Epithelial cell of esophagus (primary cell): ENCODE measurements at regions not wholly inside any gene's neighbourhood (a gene's known extent, or its start where the extent isn't known, plus 50 kb on each side); places are given as distances from the start of the nearest gene placed in this dataset.
"Not testable (repeated sequence)": the region's sequence is repeated elsewhere in the genome, so short reads cannot be mapped to it uniquely, and the experiment has no call there.

Experiments
- DNase-seq: peaks from one replicate; pipeline ENCODE4 v3.0.0; 2010; ENCODE audit warnings: low read depth
- H3K4me3 ChIP-seq: 2 replicates; pipeline ENCODE4 v1.5.1; 2011; ENCODE audit warnings: mild to moderate bottlenecking, low read length, control low read depth
- TF ChIP-seq, protein P1 (sequence below): IDR thresholded peaks from 2 replicates; pipeline ENCODE4 v1.5.1; 2011; ENCODE audit warnings: low read depth, mild to moderate bottlenecking, low read length, control low read depth, inconsistent platforms; ENCODE audit not compliant: insufficient read depth; ENCODE audit errors: missing control alignments

DNA sequence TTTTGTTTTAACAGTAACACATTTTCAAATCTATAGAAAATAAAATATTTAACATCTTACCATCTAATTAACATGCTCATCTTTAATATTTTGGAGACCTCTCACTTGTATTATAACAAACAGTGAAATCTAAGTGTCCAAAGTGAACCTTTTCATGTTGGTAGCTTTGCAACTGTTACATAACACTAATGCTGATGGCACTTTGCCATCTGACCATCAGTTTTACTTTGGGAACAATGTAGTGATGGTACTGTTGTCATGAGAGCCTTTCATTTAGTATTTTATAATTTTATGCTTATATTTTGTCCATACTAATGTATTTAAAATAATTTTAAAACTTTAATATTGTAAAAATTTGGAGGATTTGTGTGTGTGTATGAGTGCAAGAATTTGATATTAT, 1017.0 kb upstream of the KCND2 start:
- no peak for DNase-seq
- TF ChIP-seq, protein P1, sequence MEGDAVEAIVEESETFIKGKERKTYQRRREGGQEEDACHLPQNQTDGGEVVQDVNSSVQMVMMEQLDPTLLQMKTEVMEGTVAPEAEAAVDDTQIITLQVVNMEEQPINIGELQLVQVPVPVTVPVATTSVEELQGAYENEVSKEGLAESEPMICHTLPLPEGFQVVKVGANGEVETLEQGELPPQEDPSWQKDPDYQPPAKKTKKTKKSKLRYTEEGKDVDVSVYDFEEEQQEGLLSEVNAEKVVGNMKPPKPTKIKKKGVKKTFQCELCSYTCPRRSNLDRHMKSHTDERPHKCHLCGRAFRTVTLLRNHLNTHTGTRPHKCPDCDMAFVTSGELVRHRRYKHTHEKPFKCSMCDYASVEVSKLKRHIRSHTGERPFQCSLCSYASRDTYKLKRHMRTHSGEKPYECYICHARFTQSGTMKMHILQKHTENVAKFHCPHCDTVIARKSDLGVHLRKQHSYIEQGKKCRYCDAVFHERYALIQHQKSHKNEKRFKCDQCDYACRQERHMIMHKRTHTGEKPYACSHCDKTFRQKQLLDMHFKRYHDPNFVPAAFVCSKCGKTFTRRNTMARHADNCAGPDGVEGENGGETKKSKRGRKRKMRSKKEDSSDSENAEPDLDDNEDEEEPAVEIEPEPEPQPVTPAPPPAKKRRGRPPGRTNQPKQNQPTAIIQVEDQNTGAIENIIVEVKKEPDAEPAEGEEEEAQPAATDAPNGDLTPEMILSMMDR: no peak
- H3K4me3 ChIP-seq: no peak overlapping the region

DNA sequence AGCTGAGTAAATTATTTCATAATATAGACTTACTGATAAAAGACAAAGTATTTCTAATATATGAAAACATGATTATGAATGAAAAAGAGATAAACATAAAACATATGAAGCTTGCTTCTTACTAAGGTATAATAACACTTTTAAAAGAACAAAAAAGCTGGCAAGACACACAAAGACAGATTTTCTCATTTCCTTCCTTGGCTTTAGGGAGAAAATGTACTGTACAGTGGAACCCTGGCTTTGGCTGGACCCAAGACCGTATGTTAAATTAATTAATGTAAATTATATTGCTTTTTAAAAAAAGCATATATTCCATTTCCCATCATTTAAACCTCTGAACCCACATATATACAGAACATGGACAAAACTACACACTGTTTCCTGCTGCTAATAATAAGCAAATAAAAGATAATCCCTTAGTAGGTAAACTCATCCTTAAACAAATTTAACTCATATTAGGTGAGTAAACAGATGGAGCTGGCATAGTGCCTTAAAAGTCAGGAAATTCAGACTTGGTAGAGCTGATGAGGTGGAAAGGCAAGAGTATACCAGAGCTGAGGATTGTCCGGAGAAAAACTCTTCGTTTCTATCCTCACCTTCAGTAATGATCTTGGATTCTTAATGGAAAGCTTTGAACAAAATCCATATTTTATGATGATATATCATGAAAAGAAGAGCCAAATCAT, 1016.4 kb upstream of the KCND2 start:
- no peak overlapping the region for H3K4me3 ChIP-seq
- TF ChIP-seq, protein P1: no peak
- DNase-seq: peak; percentile 19

DNA sequence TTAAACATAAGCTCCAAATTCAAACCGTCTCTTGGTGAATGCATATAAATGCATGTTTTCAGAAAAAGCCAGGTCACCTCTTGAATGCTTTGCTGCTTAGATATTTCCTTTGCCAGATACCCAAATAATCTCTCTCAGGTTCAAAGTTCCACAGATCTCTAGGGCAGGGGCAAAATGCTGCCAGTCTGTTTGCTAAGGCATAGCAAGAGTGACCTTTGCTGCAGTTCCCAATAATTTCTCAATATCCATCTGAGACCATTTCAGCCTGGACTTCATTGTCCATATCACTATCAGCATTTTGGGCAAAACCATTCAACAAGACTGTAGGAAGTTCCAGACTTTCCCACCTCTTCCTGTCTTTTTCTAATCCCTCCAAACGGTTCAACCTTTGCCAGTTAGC, 1006.2 kb upstream of the KCND2 start:
- DNase-seq, H3K4me3 ChIP-seq: not testable (repeated sequence)

DNA sequence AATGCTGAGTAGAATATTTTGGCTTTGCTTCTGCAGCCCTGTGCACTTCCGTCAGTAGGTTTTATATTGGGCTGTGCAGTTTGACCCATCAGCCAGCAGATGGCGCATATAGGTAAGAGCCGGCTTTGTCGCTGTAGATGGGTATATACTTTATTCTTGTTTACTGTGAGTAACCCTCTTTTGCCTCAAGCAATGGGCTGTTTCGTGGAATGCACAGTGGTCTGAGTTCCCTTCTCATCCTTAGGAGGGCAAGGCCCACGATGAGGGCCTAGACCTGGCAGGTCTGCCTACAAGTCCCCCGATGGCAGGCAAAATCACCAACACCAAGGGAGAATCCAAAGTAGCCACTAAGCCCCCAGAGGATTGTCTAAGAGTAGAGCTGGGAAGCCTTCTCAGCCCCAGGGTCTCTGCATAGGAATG, 1002.9 kb upstream of the KCND2 start:
- TF ChIP-seq, protein P1: peak; percentile 94
- no peak overlapping the region for H3K4me3 ChIP-seq
- peak; percentile 85 for DNase-seq

DNA sequence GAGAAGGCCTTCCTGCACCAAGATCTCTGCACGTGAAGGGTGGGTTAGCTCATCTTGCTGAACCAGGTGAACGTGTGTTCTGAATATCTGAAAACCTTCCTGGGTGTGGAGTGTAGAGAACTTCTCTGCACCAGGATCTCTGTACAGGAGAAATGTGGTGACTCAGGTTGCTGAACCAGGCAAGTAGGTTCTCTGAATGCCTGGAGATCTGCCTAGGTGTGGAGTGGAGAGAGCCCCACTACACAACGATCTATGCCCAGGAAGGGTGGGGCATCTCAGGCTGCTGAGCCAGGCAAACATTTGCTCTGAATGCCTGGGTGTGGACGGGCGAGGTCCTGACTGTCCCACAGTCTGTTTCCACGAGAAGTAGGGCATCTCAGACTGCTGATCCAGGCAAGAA, 1002.3 kb upstream of the KCND2 start:
- TF ChIP-seq, protein P1: no peak
- peak; percentile 91 for DNase-seq
- H3K4me3 ChIP-seq: no peak overlapping the region

DNA sequence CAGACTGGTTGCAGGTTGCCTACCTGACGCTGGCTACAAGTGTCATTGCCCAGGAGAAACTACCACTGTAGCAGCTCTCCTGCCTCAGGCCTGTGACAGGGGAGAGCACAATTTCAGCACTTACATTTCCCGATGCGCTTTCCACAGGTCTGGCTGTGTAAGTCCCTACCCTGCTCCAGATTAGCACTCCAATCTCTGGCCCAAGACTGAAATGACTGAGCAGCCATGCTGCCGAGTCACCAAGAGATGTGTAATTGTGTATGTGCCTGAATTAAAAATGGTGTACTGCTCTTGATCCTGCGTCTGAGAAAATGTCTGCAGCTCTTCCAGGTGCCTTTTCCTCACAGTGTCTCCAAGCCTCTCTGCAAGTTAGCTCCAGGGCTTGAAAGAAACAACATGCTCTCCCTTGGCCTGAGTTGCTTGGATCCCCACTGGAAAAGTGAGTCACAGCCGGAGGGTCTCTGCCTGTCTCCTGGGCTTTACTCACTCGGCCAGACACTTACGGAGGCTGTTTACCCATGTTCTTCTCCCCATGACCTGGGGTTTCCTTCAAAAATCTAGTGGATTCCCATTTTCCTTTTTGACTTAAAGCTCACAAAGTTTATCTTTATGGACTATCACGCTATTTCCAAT, 1001.7 kb upstream of the KCND2 start:
- H3K4me3 ChIP-seq: no peak overlapping the region
- DNase-seq: peak; percentile 33
- TF ChIP-seq, protein P1: no peak

DNA sequence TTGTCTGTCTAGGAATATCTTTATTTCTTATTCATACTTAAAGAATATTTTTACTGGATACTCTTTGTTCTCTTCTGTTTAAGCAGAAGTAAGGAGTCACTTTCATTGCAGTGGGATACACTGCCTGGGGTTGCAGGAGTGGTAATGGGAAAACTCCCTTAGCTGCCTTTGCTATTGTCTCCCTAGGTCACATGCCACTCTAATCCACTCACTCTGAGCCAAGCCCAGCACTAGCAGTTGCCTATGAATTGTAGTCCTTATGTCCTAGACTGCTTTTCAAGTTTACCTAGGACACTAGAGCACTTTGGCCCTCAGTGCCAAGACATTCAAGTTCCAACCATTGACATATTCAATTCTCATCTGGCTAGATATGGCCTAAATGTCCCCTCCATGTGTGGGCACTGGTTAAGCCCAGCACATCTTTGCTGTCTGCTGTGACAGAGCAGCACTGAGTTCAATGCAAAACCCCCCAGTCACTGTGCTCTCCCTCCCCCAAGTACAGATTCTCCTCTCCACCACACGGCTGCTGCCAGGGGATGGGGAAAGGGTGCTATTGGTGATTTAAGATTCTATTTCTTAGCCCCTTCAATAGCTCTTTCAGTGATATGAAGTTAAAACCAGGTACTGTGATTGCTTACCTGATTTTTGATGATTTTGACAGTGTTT, 991.7 kb upstream of the KCND2 start:
- H3K4me3 ChIP-seq: no peak overlapping the region
- peak; percentile 1 for DNase-seq
- TF ChIP-seq, protein P1: no peak
